NCI-H128 (cell line): ENCODE measurements at regions not wholly inside any gene's neighbourhood (a gene's known extent, or its start where the extent isn't known, plus 50 kb on each side); places are given as distances from the start of the nearest gene placed in this dataset.
"Not testable (repeated sequence)": the region's sequence is repeated elsewhere in the genome, so short reads cannot be mapped to it uniquely, and the experiment has no call there.

Experiments used
- DNase-seq: peaks from one replicate; lab custom pipeline; 2025; ENCODE audit not compliant: unreplicated experiment; lab: John Stamatoyannopoulos, UW

- DNase-seq, result not testable (repeated sequence)
These were observed 362.5 kb downstream of the TMEM167A start for GRCh38 chr5:82714732-82715131.

DNA sequence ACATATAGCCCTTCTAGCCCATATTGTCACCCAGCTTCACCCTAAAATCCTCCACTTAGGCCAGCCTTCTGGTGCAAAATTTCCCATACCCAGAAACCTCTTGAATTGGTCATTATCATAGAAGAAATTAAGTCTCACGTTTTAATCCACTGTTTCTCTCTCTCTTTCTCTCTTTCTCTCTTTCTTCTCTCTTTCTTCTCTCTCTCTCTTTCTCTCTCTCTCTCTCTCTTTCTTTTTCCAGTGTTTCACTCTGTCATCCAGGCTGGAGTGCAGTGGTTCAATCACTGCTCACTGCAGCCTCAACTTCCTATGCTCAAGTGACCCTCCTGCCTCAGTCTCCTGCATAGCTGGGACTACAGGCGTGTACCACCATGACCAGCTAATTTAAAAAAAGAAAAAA lies 363.4 kb downstream of the TMEM167A start:
- DNase-seq, result no peak

GRCh38 chr5:82707741-82708140 lies 369.5 kb downstream of the TMEM167A start:
- no peak for DNase-seq

GRCh38 chr5:82704381-82704780 lies 372.8 kb downstream of the TMEM167A start:
- no peak for DNase-seq

GRCh38 chr5:82702046-82702445 lies 375.1 kb downstream of the TMEM167A start:
- DNase-seq, result no peak

DNA sequence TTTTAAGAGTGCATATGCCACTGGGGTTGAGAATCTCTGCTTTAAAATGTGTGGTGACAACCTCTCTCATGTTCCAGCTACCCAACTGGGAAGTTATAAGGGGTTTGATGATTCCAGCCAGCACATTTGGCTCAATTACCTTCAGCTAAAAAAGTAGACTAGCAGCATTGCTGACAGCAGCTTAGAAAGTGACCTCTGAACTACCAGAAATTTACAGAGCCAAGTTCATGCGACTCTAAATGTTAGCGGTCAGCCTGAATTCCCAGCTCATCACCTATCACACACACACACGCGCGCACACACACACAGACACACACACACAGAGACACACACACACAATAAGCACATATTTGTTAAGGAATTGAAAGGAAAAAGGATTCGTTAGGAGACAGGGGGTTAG lies 377.5 kb downstream of the TMEM167A start:
- no peak for DNase-seq

DNA sequence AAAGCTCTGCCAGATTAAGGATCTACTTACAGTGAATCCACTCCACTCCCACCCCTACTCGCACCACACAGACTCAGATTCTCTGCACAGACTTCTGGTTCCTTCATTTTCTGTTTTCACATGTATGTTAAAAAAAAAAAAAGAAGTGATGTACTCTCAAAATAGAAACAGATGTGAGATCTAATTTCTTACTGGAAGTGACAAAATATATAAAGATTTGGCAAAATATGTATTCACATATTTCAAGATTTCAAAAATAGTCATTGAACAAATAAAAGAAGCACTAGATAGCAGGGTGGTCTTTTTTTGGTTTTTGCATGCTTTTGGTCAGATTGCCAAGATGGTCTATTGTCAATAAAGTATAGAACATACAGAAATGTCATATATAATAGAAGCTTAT lies 379.2 kb downstream of the TMEM167A start:
- no peak for DNase-seq

DNA sequence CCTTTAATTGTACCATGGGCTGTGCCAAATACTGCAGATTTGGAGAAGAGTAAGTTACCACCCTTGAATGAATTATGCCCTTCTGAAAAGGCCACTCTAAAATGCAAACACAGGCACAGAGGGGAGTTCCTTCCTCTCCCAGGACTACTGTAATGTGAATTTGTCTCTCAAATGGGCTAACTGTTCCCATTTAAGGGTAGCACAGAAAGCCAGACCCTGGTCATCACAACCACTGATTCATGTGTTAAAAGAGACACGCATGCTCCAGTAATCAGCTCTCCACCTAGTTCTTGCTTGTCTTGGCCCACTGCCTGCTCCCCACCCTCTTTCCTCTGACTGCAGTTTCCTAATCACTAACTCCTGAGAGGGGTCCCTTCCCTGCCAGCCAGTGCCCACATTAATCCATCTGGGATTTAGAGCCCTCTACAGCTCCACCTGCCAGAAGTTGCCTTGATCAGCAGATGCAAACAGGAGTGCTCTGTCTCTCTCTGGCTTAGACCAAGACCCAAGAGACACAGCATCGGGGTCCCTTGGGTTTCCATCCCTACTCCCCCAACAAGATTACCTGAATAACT lies 382.4 kb downstream of the TMEM167A start:
- no peak for DNase-seq

- no peak for DNase-seq
These were observed 384.4 kb downstream of the TMEM167A start for GRCh38 chr5:82692826-82693225.

GRCh38 chr5:82684659-82685058 lies 392.5 kb downstream of the TMEM167A start:
- DNase-seq, result no peak

GRCh38 chr5:82684165-82684564 lies 393.0 kb downstream of the TMEM167A start:
- DNase-seq, result no peak

DNA sequence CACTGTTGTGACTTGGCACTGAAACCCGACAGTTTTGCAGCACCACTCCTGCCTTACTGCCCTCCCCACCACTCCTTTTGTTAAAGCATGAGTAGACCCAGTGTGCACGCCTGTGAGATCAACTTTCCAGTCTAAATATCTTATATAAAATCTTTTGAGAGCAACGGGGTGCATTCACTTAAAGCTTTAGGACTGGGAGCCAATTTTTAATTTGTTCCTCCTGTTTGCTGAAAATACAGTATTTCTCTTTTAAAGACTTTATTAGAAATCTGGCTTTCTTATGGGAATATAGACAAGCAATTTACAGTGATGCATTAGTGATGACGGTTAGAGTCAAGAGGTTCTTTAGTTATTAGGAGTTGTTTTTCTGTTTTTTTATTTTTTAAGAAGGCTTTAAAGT lies 397.5 kb downstream of the TMEM167A start:
- no peak for DNase-seq

GRCh38 chr5:82676661-82677060 lies 398.5 kb upstream of the RPS23 start:
- DNase-seq, result no peak

DNA sequence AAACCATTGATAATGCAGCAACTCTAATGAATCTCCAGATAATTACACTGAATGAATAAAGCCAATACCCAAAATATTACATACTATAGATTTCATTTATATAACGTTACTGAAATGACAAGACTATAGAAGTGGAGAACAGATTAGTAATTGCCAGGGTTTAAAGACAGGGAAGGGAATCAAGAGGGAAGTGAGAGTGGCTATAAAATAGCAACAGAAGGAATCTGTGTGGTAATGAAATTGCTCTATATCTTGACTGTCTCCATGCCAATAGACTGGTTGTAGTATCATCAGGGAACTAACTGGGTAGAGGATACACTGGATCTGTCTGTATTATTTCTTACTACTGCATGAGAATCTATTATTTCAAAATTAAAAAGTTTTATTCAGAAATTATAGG lies 396.5 kb upstream of the RPS23 start:
- no peak for DNase-seq

DNA sequence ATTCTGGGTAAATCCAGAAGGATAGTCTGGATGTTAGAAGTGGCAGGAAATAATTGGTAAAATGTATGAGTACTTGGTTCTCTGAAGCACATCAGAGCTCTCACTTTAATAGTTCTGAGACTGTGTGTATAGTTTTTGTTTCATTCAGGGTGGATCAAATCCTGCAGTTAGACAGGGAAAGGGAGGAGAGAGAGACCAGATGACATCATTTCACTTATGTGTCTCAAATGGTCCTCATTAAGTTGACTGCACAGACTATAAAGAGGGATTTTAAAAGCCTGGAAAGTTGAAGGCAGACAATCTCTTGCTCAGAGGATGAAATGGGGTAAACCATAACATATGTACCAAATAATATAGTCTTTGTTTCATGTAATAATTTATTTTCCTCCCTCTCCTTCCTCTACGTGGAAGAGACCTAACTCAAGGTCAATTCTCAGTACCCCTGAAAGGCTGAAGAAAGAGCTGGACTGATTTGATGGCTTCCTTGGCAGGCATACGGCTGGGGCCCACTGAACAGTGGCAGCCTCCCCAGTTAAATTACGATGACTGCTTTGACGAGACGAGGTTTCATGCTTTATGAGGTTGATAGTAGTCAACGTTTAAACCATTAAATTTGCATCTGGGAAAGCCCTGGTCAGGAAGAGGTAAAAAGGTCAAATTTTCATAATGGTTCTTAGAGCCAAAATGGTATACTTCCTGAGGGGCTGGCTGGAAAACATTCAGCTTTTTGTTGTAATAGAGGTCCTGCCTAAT lies 395.1 kb upstream of the RPS23 start:
- DNase-seq, result no peak

DNA sequence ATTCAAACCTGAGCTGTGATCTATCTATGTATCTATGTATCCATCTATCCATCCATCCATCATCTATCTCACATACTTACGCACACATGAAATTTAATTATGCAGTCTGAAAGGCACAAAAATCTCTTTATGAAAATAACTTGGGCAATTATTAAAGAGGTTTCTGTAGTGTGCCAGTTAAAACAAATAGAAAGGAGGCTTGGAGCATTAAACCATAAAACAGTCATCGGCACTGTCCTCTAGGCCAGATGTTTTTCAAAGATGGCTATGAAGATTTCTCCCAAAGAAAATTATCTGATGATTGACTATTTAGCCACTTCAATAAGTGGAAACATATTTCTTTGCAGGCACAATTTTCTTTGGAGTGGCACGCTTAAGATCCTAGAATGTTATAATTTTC lies 392.5 kb upstream of the RPS23 start:
- no peak for DNase-seq

- DNase-seq, result no peak
These were observed 391.6 kb upstream of the RPS23 start for GRCh38 chr5:82669720-82670119.

DNA sequence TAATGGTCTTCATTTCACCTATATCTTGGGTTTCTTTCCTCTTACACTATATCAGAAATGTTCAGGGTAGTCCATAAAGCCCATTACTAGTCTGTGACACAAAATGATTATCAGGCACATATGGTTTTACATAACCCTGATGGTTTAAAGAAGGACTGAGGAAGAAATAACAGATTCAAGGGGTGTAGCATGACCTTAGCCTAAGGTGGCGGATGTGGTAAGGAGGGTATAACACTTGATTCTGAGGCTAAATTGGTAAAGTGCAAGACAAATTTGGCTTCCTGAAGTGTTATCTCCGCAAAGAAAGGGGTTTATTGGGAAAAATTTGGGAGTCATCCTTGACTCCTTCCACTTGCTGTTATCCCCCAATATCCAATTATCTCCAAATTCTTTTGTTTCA lies 388.2 kb upstream of the RPS23 start:
- DNase-seq, result no peak

DNA sequence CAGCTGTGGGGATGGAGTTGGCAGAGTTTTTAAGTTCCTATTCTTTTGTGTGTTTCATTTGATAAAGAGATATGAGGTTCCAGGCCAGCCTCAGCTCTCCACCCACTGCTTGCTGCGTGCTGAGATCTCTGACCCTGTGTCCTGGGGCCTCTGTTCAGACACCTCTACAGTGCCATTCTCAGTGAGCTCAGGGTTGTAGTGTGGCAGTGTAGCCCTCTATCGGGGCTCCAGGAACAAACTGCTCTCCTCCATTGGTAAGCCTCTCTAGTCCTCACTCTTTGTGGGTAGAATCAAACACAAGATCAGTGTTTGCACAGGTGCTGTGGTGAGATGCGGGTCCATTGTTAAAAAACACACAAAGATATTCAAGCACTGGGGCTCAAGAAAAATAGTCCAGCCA lies 386.6 kb upstream of the RPS23 start:
- no peak for DNase-seq

DNA sequence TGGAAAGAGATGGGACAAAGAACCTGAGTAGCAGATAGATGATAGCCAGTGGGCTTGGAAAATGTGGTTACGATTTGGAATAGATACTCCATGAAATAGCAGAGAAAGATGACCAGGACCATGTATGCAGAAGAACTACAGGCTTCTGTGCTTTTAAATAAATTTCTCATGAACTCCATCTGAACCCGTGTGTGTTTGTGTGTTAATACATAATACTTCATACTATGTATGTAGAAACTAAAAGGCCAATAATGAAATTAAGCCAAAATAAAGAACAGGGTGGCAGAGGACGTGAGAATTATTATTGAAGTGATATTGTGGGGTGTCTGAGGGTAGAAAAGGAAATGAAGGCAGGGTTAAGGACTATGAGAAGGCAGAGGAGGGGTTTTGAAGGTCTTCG lies 385.1 kb upstream of the RPS23 start:
- no peak for DNase-seq

DNA sequence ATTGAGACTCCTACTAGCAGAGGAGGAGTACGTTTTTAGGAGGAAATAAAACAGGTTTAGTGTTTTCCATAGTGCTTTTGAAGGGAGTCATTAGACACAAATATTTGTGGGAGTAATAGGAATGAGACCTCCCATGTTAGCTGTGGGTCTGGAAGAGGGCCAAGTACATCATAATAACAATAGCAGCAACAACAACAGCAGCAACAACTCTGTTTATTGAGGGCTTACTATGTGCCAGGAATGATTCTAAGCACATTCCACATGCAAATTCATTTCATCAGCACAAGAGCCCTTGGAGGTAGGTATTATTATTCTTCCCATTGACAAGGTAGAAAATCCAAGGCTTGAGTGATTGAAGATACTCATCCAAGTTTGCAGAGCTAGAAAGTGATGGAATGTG lies 384.2 kb upstream of the RPS23 start:
- DNase-seq, result no peak

DNA sequence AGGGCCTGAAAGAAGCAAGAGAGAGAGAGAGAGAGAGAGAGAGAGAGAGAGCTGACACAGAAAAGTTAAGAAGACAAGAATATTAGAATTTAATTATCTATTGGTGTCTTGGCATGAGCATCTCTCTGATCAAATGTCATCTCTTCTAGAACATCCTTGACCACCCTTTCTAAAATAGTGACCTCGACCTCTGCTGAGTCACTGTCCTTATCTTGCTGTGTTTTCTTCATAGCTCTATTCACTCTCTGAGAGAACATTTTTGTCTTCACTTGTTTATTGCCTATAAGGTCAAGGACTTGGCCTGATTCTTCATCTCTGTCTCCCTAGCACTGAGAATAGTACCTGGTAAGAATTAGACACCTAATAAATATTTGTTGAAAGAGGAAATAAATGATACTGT lies 383.8 kb upstream of the RPS23 start:
- no peak for DNase-seq

DNA sequence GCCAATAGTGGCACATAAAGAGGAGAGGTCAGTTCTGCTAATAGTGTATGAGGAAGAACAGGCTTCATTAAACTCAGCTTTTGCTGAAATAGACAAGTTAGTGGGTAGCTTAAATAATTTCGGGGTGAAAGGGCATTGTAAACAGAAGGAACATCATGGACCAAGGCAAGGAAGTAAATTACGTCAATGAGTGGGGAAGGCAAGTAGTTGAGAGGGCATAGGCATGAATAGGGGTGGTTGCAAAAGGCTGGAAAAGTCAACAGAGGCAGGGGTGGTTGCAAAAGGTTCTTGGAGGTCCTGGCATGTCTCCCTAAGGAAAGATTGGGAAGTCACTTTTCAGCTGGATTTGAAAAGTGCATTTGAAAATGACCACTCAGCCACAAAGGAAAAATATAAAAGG lies 383.3 kb upstream of the RPS23 start:
- DNase-seq, result no peak
